HepG2 (cell line): ENCODE measurements at regions not wholly inside any gene's neighbourhood (a gene's known extent, or its start where the extent isn't known, plus 50 kb on each side); places are given as distances from the start of the nearest gene placed in this dataset.
A peak's percentile ranks its signal among the peaks of the same experiment; 100 is the strongest.

Experiments used
- ATAC-seq: fragments of 200-7000 bp; cut with Tn5 transposase; 3 replicates; pipeline ENCODE4 v1.9.1; 2020; ENCODE audit warnings: mild to moderate bottlenecking, moderate library complexity
- BruUV-seq: library from RNA; stranded (reverse); fragments of 400-500 nt; replicated peaks from 2 replicates; lab custom pipeline; 2021; lab: Mats Ljungman, UMichigan
- CTCF ChIA-PET: fragments of 300-600 bp; formaldehyde crosslinking; extraction: SDS; loops from one replicate; lab custom pipeline; 2021; ENCODE audit warnings: low total read pairs, inconsistent platforms, low intra/inter-chr PET ratio; lab: Yijun Ruan, JAX
- POLR2A ChIA-PET: fragments of 350-600 bp; sonication (Branson Sonifier 250); formaldehyde crosslinking; loops from one replicate; lab custom pipeline; 2020; ENCODE audit warnings: antibody characterized with exemption, inconsistent platforms; lab: Yijun Ruan, JAX
- DNase-seq: peaks from one replicate; pipeline ENCODE4 v3.0.0-alpha.2; 2015; ENCODE audit warnings: low spot score
- FAIRE-seq: peaks from 3 replicates; lab custom pipeline; 2011; peaks lifted over from hg19 to GRCh38; lab: Jason Lieb, UNC
- H2AFZ ChIP-seq: one replicate; pipeline ENCODE4 v1.6.1; 2011; ENCODE audit warnings: low read length, inconsistent platforms
- H3K27ac ChIP-seq: fragments of 300-600 bp; 3 replicates; pipeline ENCODE4 v1.8.0; 2011; ENCODE audit warnings: mixed run types, mild to moderate bottlenecking, mixed read lengths, low read length, inconsistent platforms; ENCODE audit not compliant: insufficient read depth; ENCODE audit errors: extremely low read length
- H3K27me3 ChIP-seq, 2 experiments: fragments of 200-600 bp in 1 of 2; 2 replicates in 1 of 2; 3 replicates in 1 of 2; pipeline versions ENCODE4 v1.6.0 to v1.8.0; 2011; ENCODE audit warnings: low read length in 2 of 2, mild to moderate bottlenecking in 2 of 2, moderate library complexity in 2 of 2, inconsistent platforms in 1 of 2; ENCODE audit not compliant: insufficient read depth in 2 of 2, control insufficient read depth in 1 of 2
- H3K36me3 ChIP-seq, 2 experiments: fragments of 200-600 bp in 1 of 2; replicated peaks in 1 of 2; 2 replicates in 1 of 2; 3 replicates in 1 of 2; pipeline versions ENCODE4 v1.5.1 to v1.8.0; 2011; ENCODE audit warnings: low read length in 2 of 2, inconsistent platforms in 1 of 2; ENCODE audit not compliant: insufficient read depth in 2 of 2, control insufficient read depth in 1 of 2
- H3K4me1 ChIP-seq: 2 replicates; pipeline ENCODE4 v1.5.1; 2012; ENCODE audit warnings: low read length, inconsistent platforms; ENCODE audit not compliant: insufficient read depth
- H3K4me2 ChIP-seq: 2 replicates; pipeline ENCODE4 v1.6.0; 2011; ENCODE audit warnings: low read depth, low read length, inconsistent platforms
- H3K4me3 ChIP-seq, 3 experiments: fragments of 200-600 bp in 1 of 3; sonication (generic), shearing (Covaris generic) in 1 of 3; replicated peaks in 1 of 3; 2 replicates each; pipeline ENCODE4 v1.5.1; 2011 to 2016; ENCODE audit warnings: low read length in 3 of 3, inconsistent platforms in 2 of 3, low read depth in 2 of 3, mild to moderate bottlenecking in 2 of 3, control low read depth in 1 of 3, mixed read lengths in 1 of 3; ENCODE audit not compliant: insufficient read depth in 1 of 3
- H3K79me2 ChIP-seq: one replicate; pipeline ENCODE4 v1.6.1; 2011; ENCODE audit warnings: low read length, inconsistent platforms; ENCODE audit not compliant: insufficient read depth
- H3K9ac ChIP-seq: 2 replicates; pipeline ENCODE4 v1.6.0; 2011; ENCODE audit warnings: mild to moderate bottlenecking, low read depth, low read length, inconsistent platforms; ENCODE audit not compliant: insufficient read depth
- H3K9me3 ChIP-seq: 2 replicates; pipeline ENCODE4 v1.5.1; 2012; ENCODE audit warnings: mild to moderate bottlenecking, low read length
- H4K20me1 ChIP-seq: 2 replicates; pipeline ENCODE4 v1.6.0; 2011; ENCODE audit warnings: inconsistent platforms, mild to moderate bottlenecking, low read length, moderate library complexity; ENCODE audit not compliant: insufficient read depth
- ATF1 ChIP-seq: IDR thresholded peaks from 2 replicates; pipeline ENCODE4 v1.6.1; 2016; ENCODE audit warnings: mild to moderate bottlenecking, control low read depth
- ATF7 ChIP-seq, 2 experiments: fragments of 450-650 bp in 1 of 2; sonication (generic) in 1 of 2; formaldehyde crosslinking in 1 of 2; IDR thresholded peaks; 2 replicates each; pipeline versions ENCODE4 v1.4.0 to v1.6.1; 2016 to 2020; ENCODE audit warnings: antibody characterized with exemption in 1 of 2, mild to moderate bottlenecking in 1 of 2, missing genetic modification reagents in 1 of 2
- ZNF224 ChIP-seq: sonication (generic); formaldehyde crosslinking; IDR thresholded peaks from 2 replicates; pipeline ENCODE4 v1.5.0; 2020; ENCODE audit warnings: mild to moderate bottlenecking, missing genetic modification reagents
- WGBS: methylation state at CpG from one replicate; pipeline ENCODE4 v1.1.6; 2017; ENCODE audit warnings: low lambda C conversion rate; 5-methylcytosine and 5-hydroxymethylcytosine counted together
- in situ Hi-C: cut with HindIII; loops from 2 replicates; pipeline ENCODE4 v1.10.0; 2017; ENCODE audit warnings: low pct_unique_long_range_greater_than_20kb; ENCODE audit not compliant: extremely low pct_ligation_motif_present
- intact Hi-C: fragments of 100-400 bp; cut with micrococcal nuclease; formaldehyde crosslinking; loops from one replicate; pipeline ENCODE4 v1.10.0; 2022; ENCODE audit not compliant: unreplicated experiment
- TF ChIP-seq, protein P1 (sequence below): sonication (generic); formaldehyde crosslinking; IDR thresholded peaks from 2 replicates; pipeline ENCODE4 v1.5.1; 2020; ENCODE audit warnings: missing genetic modification reagents, mild to moderate bottlenecking, borderline replicate concordance

DNA sequence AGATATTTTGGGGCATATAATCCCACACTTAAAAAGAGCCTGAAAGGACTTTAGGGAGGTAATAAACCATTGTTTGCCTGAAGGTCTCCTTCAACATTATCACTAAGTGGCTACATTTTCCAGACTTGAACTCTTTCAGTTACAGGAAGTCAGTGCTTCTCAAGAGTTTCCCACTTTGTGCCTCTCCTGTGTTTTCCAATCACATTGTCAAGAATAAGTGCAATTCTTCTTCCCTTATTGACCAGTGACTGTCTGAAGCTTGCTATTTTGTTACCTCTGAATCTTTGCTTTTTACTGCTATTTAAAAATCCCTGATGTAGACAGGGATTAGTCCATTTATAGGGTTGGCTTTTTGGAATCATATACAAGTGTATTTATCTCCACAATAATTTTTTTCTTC is 346.7 kb upstream of the ANKRD30A start:
- no peaks in the 10 kb centered on the region for H3K4me1 ChIP-seq
- no peaks in the 10 kb centered on the region for H3K9me3 ChIP-seq
- no peak for DNase-seq
- H3K4me2 ChIP-seq, result no peak overlapping the region
- no peaks in the 10 kb centered on the region for H4K20me1 ChIP-seq
- in situ Hi-C loops (loop anchor here (5.0 kb wide), 1 partner anchor 1141 kb away; no protein-coding TSS in a partner anchor), intact Hi-C loops (loop anchor here (1.0 kb wide), 3 partner anchors 997 to 1143 kb away; no protein-coding TSS in a partner anchor)
- H3K27ac ChIP-seq, result no peak overlapping the region
- POLR2A ChIA-PET, result no interaction called here
- H3K27me3 ChIP-seq, result no peaks in the 10 kb centered on the region; a peak in 1 of 5 replicates
- H3K4me3 ChIP-seq, result no peak overlapping the region
- no peaks in the 10 kb centered on the region for H3K79me2 ChIP-seq
- ATAC-seq, result no peak
- CTCF ChIA-PET, result interaction anchor here (2.3 kb wide), 1 partner anchor 1143 kb away, joined by 14 read pairs; no protein-coding TSS in a partner anchor
- no TSS peak for BruUV-seq
- H3K9ac ChIP-seq, result no peak overlapping the region
- no peak for FAIRE-seq
- TF ChIP-seq, protein P1, sequence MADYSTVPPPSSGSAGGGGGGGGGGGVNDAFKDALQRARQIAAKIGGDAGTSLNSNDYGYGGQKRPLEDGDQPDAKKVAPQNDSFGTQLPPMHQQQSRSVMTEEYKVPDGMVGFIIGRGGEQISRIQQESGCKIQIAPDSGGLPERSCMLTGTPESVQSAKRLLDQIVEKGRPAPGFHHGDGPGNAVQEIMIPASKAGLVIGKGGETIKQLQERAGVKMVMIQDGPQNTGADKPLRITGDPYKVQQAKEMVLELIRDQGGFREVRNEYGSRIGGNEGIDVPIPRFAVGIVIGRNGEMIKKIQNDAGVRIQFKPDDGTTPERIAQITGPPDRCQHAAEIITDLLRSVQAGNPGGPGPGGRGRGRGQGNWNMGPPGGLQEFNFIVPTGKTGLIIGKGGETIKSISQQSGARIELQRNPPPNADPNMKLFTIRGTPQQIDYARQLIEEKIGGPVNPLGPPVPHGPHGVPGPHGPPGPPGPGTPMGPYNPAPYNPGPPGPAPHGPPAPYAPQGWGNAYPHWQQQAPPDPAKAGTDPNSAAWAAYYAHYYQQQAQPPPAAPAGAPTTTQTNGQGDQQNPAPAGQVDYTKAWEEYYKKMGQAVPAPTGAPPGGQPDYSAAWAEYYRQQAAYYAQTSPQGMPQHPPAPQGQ, result no peak
- no peak for TF ChIP-seq ATF1
- no peak overlapping the region for H2AFZ ChIP-seq
- H3K36me3 ChIP-seq, result no peaks in the 10 kb centered on the region

DNA sequence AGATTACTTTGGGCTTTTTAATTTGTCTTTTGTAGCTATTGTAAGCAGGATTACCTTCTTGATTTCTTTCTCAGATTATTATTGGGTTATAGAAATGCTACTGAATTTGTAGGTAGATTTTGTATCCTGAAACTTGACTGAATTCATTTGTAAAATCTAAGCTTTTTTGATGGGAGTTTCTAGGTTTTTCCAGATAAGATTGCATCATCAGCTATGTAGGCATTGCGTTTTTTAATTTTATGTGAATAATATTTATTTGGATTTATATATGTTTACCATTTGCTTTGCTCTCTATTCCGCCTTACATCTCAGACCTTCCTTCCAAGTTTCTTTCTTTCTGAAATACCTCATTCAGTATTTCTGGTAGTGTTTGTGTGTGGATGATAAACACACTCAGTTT is 351.7 kb upstream of the ANKRD30A start:
- ATAC-seq, result no peak
- ChIA-PET CTCF (no interaction called here), POLR2A (no interaction called here)
- H2AFZ ChIP-seq, result no peak overlapping the region
- no peaks in the 10 kb centered on the region for H4K20me1 ChIP-seq
- no peak for FAIRE-seq
- no TSS peak for BruUV-seq
- H3K27ac ChIP-seq, result no peak overlapping the region
- 44% methylated on average over 2 of the region's 2 CpGs for WGBS
- H3K4me1 ChIP-seq, result no peaks in the 10 kb centered on the region
- no peak overlapping the region for H3K4me2 ChIP-seq
- no peaks in the 10 kb centered on the region for H3K79me2 ChIP-seq
- no peak overlapping the region for H3K9ac ChIP-seq
- no peaks in the 10 kb centered on the region for H3K9me3 ChIP-seq
- no peaks in the 10 kb centered on the region for H3K36me3 ChIP-seq
- H3K27me3 ChIP-seq, result no peaks in the 10 kb centered on the region; a peak in 1 of 5 replicates
- in situ Hi-C loops (no loop called here), intact Hi-C loops (no loop called here)
- no peak for DNase-seq
- no peak overlapping the region for H3K4me3 ChIP-seq
- TF ChIP-seq ZNF224 (CRISPR knock-in tag) (no peak), ATF7 (IDR thresholded peaks at IDR 0.05) (peak; percentile 61), ATF7 (CRISPR knock-in tag; IDR thresholded peaks at IDR 0.05) (no peak)
